CD4-positive, alpha-beta T cell treated with Interleukin-12 subunit alpha and Interleukin-12 subunit beta, for 1 hour (primary cell): ENCODE measurements at regions not wholly inside any gene's neighbourhood (a gene's known extent, or its start where the extent isn't known, plus 50 kb on each side); places are given as distances from the start of the nearest gene placed in this dataset.
"Not testable (repeated sequence)": the region's sequence is repeated elsewhere in the genome, so short reads cannot be mapped to it uniquely, and the experiment has no call there.

Source experiments
- DNase-seq: peaks from one replicate; pipeline ENCODE4 v3.0.0-alpha.2; 2020

DNA sequence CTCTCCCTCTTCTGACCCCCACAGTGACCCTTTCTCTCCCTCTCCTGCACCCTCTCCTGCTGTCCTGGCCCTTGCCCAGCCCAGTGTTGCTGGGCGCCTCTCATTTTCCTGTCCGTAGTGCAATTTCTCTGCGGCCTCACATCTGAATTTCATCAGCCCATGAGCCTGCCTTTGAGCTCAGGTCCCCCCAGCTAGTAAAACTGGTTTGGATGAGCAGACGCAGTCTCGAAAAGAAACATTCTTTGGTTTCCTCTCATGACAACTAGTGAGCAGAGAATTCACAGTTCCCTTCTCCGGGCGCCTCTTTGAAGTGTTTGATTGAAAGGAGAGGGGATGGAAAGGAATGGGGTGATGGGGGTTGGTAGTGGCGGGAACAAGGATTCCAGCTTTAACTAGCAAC is 126.0 kb upstream of the CADM1 start:
- DNase-seq, result no peak

DNA sequence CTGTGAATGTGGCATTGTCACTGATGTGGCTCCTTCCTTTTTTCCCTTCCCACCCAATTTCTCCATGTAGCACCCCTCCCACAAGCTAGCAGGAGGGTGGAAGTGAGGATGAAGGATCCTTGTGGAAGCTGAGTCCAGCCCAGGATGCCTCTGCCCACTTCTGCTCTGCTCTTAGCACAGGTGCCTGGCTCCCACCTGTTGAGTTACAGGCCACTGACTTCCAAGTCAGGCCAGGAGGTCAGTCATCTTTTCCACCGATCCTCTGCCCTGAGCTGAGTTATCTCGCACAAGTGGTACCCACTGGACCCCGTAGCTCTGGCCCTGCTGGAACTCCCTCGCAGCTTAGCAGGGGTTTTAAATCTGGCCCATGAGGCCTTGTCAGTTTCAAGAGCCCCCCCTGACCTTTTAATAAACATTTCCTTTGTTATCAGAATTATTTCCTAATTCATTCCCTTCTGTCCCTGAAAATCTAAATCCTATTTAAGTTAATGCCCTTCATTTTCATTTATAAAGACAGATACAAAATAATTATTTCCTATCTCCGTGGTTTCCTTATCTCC is 125.3 kb upstream of the CADM1 start:
- DNase-seq, result no peak

DNA sequence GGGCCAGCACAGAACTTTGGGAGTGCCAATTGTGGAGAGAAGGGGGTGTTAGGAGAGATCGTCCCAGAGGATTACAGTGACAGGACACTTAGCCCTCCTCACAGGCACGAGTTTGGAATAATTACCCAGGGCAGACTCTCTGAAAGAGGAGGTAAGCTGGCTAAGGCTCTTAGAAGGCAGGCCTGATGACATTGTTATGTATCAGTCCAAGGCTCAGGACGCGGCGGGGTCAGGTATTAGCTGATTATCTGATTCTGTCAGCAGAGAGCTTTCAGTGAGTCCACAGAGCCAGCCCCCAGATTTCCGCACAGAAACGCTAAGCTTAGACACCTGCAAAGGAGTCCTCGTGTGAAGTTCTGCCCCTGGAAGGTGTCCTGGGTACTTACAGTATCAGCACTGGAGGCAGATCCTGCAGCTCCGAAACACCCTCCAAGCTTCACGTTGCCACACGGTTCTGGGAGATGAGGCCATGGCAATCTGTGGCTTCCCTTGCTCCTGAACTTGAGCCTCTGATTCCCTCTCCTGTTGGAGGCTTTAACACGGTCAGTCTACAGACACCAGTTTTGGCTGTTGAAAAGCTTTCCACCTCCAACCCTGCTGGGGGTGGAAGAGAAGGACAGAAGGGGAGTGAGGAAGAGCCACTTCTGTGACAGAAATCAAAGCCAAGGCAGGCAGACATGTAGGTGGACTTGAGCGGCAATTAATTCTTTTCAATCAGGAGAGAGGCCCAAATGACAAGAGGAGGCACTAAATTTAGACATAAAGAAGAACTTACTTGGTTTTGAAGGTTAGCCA is 123.6 kb upstream of the CADM1 start:
- DNase-seq, result no peak

DNA sequence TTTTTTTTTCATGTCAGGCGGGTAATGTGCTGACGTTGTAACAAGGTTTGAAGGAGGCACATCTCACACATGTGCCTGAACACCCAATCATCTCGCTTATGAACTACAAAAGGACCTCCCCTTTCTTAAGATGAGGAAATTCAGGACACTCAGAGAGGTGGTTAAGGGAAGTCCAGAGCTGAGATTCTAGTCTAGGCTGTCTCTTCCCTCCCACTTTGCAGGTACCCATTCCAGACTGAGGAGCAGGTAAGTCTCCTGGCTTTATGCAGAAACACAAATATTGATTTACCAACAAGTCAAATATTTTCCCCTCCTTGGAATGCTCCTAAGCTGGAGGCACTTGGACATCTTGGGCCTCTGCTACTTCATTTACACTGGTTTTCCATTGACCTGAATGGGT is 122.9 kb upstream of the CADM1 start:
- no peak for DNase-seq

DNA sequence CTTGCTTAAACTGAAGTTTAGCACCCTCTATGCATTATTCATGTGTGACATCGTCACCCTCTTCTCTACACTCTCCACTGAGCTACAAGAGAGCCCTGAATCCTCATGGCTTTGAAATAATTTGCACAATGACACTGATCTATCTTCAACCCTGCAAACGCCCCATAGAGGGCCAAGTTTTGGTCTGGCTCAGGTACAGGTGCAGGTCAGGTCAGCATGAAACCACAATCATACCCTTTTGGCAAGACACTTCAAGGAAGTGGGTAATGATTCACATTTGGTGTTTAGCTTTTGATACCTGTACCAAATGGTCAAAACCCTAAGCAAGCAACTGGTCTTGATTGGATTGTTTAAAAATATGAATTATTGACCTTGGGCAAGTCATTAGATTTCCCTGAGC is 122.2 kb upstream of the CADM1 start:
- DNase-seq, result no peak

DNA sequence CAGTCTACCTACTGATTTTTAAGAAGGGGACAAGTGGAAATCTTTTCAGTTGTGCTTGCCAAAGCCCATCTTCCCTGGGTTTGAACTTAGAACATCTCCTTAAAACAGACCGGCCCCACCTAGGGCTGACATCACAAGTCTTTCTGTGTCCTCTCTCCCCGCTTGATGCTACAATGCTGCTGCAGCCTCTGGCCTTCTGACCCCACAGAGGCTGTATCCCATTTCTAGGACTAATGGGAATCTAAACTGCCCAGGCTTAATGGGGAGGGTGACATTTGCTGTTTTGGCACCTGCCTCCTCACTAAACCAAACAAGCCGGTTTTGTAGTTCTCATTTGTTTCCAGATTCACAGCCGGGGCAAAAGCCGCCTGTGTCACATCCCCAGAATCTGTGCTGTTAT is 121.3 kb upstream of the CADM1 start:
- no peak for DNase-seq

DNA sequence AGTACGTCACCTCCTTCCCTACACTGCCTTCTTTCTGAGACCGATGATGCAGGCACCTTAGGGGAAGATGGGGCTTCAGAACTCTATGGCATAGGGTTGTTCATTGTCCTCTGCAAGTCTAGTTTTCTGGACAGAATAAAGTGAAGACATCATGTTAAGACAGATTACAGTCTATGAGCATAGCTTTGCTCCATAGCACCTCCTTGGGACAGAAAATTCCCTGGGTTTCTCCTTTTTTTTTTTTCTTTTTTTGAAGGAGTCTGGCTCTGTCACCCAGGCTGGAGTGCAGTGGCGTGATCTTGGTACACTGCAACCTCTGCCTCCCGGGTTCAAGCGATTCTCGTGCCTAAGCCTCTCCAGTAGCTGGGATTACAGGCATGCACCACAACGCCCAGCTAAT is 119.8 kb upstream of the CADM1 start:
- DNase-seq, result no peak

DNA sequence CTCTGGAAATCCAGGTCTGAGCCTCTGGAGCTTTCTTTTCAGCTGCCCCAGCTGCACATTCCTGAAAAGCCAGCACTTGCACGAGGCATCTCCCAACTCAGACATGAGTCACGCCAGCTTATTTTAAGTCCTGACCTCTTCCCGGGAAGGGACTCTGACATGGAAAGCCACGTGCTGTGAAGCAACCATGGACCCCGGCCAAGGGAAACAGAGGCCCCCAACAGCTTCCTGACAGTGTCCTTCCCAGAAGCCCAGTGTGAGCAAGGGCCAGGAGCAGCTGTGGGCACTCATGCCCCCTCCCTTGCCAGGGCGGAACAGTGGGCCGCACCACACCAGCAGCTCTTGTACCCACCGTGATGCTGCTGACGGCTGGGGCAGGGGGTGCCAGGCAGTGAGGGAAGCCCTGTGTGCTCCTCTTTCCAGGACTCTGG is 118.8 kb upstream of the CADM1 start:
- DNase-seq, result no peak

DNA sequence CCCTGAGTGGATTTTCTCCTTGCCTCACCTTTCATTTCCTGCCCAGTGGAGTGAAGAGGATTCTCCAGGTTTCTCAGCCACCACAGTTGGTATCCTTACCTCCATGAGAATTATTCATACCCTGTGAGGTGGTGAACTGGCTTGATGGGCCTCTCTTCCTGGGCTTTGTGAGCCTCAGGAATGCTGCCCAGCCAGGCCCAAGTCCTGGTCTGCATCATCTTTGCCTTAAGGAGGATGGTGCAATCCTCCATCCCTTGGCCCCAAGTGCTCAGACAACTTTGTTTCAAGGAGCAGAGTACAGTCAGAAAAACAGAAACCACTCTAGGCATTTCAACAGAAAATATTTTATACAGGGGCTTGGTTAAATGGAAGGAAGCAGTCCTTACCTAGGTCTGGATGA is 114.2 kb upstream of the CADM1 start:
- DNase-seq, result no peak

DNA sequence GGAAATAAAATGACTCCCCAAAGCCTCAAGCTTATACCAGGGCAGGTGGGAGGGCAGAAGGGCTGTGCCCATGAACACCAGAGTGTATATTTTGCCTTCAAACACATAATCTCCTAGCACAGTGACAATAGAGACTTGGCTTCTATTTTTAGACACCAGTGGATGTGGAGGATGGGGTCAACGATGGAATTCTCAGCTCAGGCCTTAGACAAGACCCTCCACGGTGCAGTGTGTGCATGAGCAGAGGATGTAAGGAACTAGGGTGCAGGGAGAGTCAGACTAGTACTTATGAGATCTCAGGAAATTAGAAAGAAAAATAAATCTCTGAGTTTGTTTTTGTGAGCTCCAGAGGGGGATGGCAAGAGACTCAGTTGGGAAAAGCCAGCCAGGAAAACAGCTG is 113.6 kb upstream of the CADM1 start:
- no peak for DNase-seq

DNA sequence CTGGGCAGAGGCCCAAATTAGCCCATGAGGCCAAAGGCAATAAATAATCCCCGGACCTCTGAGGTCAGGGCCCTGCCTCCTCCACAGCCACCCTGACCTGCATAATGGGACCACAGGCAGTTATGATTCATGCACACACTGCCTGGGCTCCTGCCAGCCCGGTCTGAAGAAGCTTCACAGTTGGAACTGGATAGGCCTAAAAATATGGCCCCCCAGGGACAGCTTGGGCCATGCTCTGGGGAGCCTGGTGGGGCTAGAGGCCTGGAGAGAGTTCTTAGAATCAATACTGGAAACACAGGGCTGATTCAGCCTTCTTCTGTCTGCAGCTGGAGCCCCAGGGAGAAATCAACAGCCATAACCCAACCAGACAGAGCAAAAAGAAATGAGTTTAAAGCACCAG is 112.8 kb upstream of the CADM1 start:
- DNase-seq, result no peak

DNA sequence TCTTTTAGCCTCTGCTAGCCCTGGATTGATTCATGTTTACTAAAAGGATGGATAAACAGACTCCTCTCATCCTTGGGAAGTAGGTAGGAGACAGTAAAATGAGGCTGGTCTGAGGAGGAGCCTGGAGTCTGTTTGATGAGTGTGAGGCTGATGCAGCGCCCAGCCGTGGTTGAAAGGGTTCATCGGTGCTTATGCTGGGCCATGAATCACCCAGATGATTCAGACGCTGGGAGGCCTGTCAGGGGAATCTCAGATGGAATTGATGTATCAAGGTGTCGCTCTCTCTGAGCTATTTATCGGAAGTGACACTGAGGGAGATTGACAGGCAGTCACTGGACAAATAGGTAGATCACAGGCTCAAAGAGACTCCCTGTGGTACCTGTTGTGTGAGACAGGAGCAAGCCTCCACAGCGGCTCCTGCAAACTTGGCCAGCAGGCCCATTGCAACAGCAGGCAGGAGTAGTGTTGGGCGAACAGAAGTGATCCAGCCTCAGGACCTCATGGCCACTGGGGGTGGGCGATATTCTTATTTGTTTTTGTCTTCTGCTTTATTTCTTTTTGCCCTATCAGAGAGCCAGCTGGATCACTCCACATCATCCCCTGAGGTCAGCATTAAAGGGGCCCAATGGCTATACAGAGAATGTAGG is 109.9 kb upstream of the CADM1 start:
- no peak for DNase-seq

DNA sequence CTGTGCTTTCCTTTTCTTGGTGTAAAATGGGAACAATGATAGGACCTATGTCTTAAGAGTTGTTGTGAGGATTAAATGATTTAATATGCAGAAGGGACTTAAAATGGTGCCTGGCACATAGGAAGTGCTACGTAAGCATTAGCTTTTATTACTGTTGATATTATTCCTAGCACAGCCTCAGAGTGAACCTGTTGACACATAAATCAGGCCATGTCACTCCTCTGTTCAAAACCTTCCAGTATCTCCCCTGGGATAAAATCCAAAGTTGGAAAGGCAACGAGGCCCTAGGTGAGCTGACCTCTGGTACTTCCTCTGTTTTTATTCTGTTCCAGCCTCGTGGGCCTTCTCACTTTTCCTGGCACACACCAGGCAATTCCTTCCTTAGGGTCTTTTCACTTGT is 108.8 kb upstream of the CADM1 start:
- DNase-seq, result no peak

DNA sequence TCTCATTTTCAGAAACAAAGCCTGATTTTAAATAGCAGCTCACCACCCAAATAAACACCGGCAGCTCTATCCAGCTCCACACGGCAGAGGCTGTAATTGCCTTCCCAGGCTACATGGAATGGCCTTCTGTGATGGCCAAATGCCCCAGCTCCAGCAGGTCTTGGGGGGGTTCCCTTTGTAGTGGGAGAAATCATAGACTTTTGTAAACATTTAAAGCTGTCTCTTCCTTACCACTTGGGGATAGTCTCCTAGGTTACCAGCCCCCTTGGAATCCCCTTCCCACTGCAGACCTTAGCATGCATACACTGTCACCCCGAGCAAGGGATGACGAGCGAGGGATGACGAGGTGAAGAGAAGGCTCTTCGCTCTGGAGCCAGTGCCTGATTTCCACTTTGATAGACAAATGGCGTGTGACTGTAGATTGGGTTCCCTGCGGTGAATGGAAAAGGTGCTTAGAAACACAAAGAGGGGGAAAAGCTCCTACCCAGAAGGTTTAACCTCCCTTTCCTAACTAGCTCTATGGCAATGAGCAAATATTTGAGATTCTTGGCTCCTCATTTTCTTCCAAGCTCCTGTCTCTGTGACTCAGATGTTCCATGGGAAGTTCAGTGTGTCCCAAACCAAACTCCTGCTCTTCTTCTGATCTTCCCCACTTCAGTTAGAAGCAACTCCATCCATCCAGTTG is 108.0 kb upstream of the CADM1 start:
- no peak for DNase-seq

DNA sequence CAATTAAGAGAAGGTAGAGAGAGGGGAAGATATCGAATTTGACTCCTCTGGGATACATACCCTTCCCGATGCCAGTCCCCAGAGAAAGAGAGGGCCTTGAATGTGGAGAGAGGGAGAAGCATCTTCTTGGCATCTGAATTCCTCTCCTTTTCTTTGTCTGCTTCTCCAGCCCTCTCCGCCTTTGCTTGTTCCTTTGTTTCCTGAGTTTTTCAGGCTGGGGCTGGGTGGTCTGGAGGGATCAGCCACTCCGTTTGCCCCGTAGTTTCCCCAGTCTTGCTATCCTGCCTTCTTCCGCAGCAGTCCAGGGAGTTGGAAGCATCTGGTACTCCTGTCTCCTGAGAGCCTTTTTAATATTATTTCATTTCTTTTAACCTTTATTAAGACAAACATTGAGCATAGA is 107.1 kb upstream of the CADM1 start:
- no peak for DNase-seq

DNA sequence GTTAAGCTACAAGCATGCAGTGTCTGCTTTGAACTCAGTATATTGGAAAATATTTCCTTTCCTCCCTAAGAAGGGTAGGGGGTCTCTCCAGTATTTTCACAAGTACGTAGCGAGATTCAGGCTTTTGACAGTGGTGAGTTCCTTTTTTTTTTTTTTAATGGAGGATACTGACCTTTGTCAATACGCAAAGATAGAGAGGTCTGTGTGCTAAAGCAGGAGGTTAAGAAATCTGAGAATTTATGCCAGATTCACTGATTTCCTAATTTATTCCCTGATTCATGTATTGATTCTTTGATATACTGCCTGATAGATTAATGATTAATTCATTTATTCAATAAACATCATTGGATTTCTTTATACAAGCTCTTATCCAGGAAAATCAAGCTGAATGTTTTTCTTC is 106.7 kb upstream of the CADM1 start:
- DNase-seq, result no peak

DNA sequence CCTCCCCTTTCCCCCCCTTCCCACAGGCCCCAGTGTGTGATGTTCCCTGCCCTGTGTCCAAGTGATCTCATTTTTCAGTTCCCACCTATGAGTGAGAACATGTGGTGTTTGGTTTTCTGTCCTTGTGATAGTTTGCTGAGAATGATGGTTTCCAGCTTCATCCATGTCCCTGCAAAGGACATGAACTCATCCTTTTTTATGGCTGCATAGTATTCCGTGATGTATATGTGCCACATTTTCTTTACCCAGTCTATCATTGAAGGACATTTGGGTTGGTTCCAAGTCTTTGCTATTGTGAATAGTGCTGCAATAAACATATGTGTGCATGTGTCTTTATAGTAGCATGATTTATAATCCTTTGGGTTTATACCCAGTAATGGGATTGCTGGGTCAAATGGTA is 106.0 kb upstream of the CADM1 start:
- not testable (repeated sequence) for DNase-seq

DNA sequence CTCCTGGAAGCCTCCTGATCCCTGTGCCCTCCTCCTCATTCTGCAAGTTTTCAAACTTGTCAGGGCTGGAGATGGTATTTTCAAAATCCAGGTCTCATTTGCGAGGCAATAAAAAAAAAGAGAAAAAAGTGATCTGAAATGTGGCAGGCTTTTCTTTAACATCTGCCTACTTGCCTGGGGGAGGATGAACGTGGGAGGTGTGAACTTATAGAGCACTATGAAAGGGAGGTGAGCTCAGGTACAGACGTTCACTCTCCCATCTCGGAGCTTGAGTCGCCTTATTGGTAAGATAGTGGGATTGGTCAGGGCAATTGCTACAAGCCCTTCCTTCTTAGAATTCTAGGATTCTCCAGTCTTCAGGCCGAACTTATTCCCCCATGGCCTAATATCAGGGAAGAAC is 104.8 kb upstream of the CADM1 start:
- no peak for DNase-seq

DNA sequence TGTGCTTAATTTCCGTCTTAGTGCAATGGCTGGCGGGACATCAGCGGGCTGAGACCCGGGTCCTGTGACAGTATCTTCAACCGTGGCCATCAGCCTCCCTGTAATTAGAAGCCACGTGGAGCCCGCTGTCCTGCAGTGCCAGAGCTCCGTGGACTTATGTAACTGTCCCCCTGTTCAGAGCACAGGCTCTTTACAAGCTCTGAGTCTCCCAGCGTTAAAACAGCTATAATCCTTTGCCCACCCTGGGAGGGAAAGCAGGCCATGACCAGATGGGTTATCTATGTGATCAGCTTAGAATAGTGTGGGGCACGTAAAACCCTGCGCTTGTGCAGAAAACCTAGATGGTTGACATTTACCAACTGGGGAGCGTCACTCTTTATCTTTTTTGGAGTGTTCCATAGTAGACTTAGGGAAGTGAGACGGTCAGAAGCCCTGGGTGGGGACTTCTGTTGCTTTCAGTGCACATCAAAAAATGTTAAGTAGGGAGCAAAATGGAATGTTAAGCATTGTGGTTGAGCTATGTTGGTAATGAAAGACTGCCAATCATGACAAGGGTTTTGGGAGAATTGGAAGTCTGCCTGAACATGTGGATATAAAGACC is 103.5 kb upstream of the CADM1 start:
- no peak for DNase-seq

DNA sequence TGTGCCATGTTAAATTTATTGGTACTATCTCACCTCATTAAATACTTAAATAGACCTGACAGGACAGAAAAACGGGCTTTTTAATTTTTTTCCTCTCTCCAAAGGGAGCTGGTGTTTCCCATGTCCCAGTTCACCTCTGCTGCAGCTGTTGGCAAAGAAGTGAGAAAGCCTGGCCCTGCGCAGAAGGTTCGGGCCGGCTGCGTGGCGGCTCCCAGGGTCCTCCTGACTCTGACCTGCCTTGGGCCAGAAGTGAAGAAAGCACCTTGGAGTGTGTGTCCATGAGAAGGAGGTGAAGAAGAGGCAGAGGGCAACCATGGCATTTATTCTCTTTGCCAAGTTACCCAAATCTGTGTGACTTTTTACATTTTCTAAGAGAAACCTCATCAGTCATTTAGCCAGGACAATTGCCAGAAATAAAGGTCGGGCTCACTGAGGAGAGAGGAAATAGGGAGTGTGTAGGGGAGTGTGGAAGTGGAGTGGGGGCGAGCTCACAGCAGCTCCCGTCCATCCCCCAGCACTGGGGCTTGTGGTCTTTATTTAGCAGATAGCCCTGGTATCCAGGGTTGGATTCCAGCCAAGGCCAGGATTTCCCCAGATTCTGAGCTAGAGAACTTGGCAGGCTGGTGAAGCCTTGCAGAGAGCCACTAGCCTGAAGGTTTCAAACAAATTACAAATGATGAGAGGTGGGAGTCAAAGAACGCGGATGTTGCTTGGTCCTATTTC is 102.4 kb upstream of the CADM1 start:
- no peak for DNase-seq

DNA sequence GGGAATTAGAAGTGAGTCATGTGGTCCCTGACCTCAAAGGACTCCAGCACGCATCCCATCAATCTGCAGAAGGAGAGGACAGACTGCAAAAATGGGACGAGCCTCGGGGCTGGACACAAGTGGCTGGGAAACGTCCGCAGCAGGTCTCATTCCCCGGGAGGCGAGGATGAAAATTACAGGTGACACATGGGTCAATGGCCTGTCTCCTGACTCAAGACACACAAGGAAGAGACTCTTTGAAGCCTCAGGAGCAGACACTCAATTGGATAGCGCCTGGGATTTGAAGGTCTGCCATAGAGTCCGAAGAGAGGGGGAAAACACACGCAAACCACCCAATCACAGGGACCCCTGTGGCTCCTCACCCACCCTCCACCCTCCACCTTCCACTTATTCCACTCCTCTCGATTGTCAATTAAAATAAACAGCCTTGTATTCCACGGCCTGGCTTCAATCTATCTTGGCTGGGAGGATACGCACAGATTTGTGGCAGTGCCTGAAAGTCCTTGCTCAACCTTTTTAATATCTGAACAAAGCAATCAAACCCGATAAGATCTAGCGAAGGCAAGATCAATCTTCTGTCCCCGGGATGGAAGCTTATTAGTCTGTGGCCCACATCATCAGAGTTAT is 101.8 kb upstream of the CADM1 start:
- no peak for DNase-seq

DNA sequence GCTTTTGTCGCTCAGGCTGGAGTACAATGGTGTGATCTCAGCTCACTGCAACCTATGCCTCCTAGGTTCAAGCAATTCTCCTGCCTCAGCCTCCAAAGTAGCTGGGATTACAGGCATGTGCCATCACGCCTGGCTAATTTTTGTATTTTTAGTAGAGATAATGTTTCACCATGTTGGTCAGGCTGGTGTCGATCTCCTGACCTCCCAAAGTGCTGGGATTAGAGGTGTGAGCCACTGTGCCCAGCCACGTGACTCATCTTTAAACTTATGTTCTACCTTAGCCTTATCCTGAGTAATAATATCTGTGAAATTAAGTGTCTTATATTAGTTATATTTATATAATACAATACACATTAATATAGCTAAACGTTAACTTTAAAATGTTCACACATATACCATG is 101.2 kb upstream of the CADM1 start:
- not testable (repeated sequence) for DNase-seq
